C4-2B (cell line): ENCODE measurements at regions not wholly inside any gene's neighbourhood (a gene's known extent, or its start where the extent isn't known, plus 50 kb on each side); places are given as distances from the start of the nearest gene placed in this dataset.

Experiments used
- H3K27ac ChIP-seq: fragments of 450-650 bp; 2 replicates; pipeline ENCODE4 v1.5.1; 2017
- CTCF ChIP-seq: fragments of 450-650 bp; conservative IDR thresholded peaks from 2 replicates; pipeline ENCODE4 v1.5.1; 2017; ENCODE audit warnings: mild to moderate bottlenecking
- ZFX ChIP-seq: fragments of 450-650 bp; IDR thresholded peaks from 2 replicates; pipeline ENCODE4 v1.6.1; 2017

DNA sequence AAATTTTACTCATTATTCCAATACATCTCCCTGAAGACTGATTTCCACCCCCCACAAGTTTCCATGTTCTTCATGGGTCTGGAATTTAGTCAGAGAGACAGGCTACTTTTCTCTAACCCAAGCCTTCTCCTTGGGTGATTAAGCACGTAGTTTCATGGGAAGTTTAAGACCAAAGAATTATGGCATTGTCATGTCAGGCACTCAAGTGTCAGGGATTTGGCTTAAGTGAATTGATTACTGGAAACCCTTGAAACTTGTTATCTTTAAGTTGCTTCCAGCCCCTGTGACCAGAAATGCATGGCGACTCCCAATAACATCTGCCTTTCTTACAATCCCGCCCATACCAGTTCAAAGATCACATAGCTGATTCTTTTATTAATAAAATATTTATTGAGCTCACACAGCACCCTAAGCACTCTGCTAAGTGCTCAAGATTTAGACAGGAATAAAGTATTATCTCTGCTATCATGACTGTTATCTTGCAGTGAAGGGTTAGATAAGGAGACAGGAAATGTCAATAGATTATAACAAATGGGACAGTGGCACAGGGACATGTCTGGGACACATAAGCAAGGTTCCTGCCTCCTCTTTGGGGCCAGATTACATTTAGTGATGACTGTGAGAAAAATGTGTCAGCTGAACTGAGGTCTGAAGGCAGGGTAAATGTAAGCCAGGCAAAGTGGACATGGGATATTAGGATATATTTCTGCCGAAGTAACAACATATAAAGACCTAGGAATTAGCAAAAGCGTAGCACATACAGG, 241.2 kb upstream of the TNC start:
- no peak for TF ChIP-seq ZFX
- no peak for TF ChIP-seq CTCF
- H3K27ac ChIP-seq: no peak overlapping the region

GRCh38 chr9:115360122-115360521, 242.2 kb upstream of the TNC start:
- H3K27ac ChIP-seq: no peak overlapping the region

DNA sequence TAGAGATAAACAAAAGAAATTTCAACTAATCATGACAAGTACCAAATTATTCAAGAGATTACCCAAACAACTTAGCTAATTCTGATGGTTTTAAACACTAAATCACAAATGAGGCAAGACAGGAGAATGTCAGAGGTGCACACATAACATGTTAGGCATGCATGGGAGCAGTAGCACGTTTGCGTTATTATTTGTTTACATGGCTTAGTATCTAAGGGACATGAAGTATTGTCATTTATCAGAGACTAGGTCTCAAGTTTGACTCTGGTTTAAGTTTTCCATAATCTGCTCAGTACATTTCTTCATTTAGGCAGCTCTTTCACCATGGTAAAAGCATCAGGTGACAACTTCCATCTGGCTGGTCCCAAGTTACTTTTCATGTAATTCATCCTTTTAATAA, 244.1 kb upstream of the TNC start:
- no peak overlapping the region for H3K27ac ChIP-seq
- TF ChIP-seq CTCF (no peak), ZFX (no peak)

More at GRCh38 chr9:115360122-115360521, 242.2 kb upstream of the TNC start:
- TF ChIP-seq CTCF (no peak), ZFX (no peak)

DNA sequence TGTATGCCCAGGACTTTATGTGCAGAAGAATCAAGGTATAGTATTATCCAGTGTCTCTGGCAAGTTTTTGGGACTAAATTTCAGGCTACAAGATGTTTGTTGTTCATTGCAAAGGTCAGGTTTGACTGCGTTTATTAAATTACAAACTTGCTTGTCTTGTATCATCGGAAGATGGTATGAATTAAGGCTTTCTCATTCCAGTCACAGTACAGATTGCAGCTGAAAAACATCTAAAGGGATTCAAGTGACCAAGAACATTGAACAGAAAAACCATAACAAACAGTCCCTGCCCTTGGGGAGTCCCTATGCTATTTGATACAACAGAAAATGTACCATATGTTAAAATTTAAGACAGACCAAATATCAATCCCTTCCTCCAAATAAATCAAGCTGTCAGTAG, 244.7 kb upstream of the TNC start:
- no peak overlapping the region for H3K27ac ChIP-seq
- no peak for TF ChIP-seq ZFX
- no peak for TF ChIP-seq CTCF

DNA sequence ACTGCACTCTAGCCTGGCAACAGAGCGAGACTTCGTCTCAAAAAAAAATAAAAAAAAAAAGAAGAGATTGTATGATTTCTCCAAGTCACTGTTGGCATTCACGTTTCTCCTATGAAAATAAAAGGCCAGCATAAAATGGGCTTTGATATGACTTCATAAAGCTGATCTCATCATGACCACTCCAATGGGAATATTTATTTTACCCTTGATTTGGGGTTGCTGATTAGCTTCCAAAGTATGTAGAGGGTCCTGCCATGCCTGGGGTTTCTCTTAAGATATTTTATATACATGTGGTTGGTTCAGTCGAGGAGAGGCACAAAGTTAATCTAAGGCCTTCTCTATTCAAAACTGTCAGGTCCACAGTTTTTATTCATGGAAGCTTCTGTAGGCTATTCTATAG, 247.0 kb upstream of the TNC start:
- TF ChIP-seq ZFX: no peak
- TF ChIP-seq CTCF: no peak
- H3K27ac ChIP-seq: no peak overlapping the region

DNA sequence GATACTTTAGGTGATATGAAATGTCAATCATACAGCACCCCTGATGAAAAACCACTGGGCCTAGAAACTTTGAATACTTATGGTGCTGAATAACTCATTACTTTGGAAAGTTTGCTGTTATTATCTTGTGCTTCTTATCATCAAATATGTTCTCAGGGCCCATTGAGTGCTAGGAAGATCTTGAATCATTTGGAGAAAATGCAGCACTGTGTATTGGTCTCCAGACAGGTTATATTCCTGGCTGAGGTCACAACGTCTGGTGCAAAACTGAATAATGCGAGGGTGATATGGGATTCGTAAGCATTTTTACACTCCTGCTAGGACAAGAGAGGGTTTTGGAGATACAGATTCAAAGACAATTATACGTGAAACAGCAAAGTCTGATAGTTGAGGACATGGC, 249.4 kb upstream of the TNC start:
- TF ChIP-seq CTCF (no peak), ZFX (no peak)
- H3K27ac ChIP-seq: no peak overlapping the region

GRCh38 chr9:115367780-115368525, 250.0 kb upstream of the TNC start:
- TF ChIP-seq ZFX (no peak), CTCF (no peak)
- H3K27ac ChIP-seq: no peak overlapping the region
